Fibroblast of the aortic adventitia (primary cell): ENCODE measurements at regions not wholly inside any gene's neighbourhood (a gene's known extent, or its start where the extent isn't known, plus 50 kb on each side); places are given as distances from the start of the nearest gene placed in this dataset.

ENCODE experiments used
- DNase-seq: peaks from one replicate; pipeline ENCODE4 v3.0.0-alpha.2; 2010; ENCODE audit warnings: low read depth
- H3K4me3 ChIP-seq: 2 replicates; pipeline ENCODE4 v1.5.1; 2011; ENCODE audit warnings: low read depth, mild to moderate bottlenecking, control low read depth, low read length, moderate library complexity
- CTCF ChIP-seq: IDR thresholded peaks from 2 replicates; pipeline ENCODE4 v1.5.1; 2011; ENCODE audit warnings: mild to moderate bottlenecking, low read length, control low read depth, inconsistent platforms; ENCODE audit not compliant: insufficient read depth

GRCh38 chr10:83252169-83252568 is 887.1 kb upstream of the GHITM start:
- H3K4me3 ChIP-seq, result no peak overlapping the region
- TF ChIP-seq CTCF, result no peak
- no peak for DNase-seq

- no peak for TF ChIP-seq CTCF
- no peak overlapping the region for H3K4me3 ChIP-seq
- no peak for DNase-seq
These were observed 886.7 kb upstream of the GHITM start for GRCh38 chr10:83252596-83252995.

GRCh38 chr10:83253011-83253671 is 886.2 kb upstream of the GHITM start:
- H3K4me3 ChIP-seq, result no peak overlapping the region
- no peak for TF ChIP-seq CTCF
- DNase-seq, result no peak

GRCh38 chr10:83254698-83255097 is 884.6 kb upstream of the GHITM start:
- H3K4me3 ChIP-seq, result no peak overlapping the region
- TF ChIP-seq CTCF, result no peak
- DNase-seq, result no peak

GRCh38 chr10:83262434-83262833 is 876.9 kb upstream of the GHITM start:
- H3K4me3 ChIP-seq, result no peak overlapping the region
- no peak for DNase-seq
- TF ChIP-seq CTCF, result no peak

GRCh38 chr10:83272666-83273434 is 866.5 kb upstream of the GHITM start:
- no peak for TF ChIP-seq CTCF
- no peak for DNase-seq
- no peak overlapping the region for H3K4me3 ChIP-seq
